Activated CD4-positive, alpha-beta T cell treated with anti-CD3 and anti-CD28 coated beads, Interleukin-2, amount 10 ng/mL, durations not matched to agents 7 days and 5 days (primary cell): ENCODE measurements at regions not wholly inside any gene's neighbourhood (a gene's known extent, or its start where the extent isn't known, plus 50 kb on each side); places are given as distances from the start of the nearest gene placed in this dataset.
"Not testable (repeated sequence)": the region's sequence is repeated elsewhere in the genome, so short reads cannot be mapped to it uniquely, and the experiment has no call there.

Experiments
- CTCF ChIA-PET: fragments of 350-600 bp; sonication (Branson Sonifier 250); formaldehyde crosslinking; loops from one replicate; lab custom pipeline; 2021; ENCODE audit warnings: antibody characterized with exemption; lab: Charles Lee
- POLR2A ChIA-PET: fragments of 350-600 bp; sonication (Branson Sonifier 250); formaldehyde crosslinking; loops from one replicate; lab custom pipeline; 2021; ENCODE audit warnings: antibody characterized with exemption; lab: Charles Lee
- DNase-seq: peaks from one replicate; pipeline ENCODE4 v3.0.0-alpha.2; 2020
- H3K27ac Mint-ChIP-seq: one replicate; pipeline ENCODE4 v1.8.0; 2021; ENCODE audit warnings: mild to moderate bottlenecking, moderate library complexity, mixed read lengths
- H3K27me3 Mint-ChIP-seq: one replicate; pipeline ENCODE4 v1.8.0; 2021; ENCODE audit warnings: mixed read lengths
- H3K36me3 Mint-ChIP-seq: one replicate; pipeline ENCODE4 v1.8.0; 2021; ENCODE audit warnings: low read depth, mixed read lengths
- H3K4me1 Mint-ChIP-seq: one replicate; pipeline ENCODE4 v1.8.0; 2021; ENCODE audit warnings: mixed read lengths
- H3K4me3 Mint-ChIP-seq: one replicate; pipeline ENCODE4 v1.8.0; 2021; ENCODE audit warnings: mild to moderate bottlenecking, moderate library complexity, mixed read lengths
- H3K9me3 Mint-ChIP-seq: one replicate; pipeline ENCODE4 v1.8.0; 2021; ENCODE audit warnings: mixed read lengths

- Mint-ChIP-seq H3K36me3 (peaks cover 3% of the 10 kb centered on the region), H3K4me1 (peaks cover 7% of the 10 kb centered on the region)
Measured at GRCh38 chr20:26208296-26209091, 511.8 kb upstream of the ZNF337 start.

GRCh38 chr20:26207967-26208295 lies 511.3 kb upstream of the ZNF337 start:
- H3K36me3 Mint-ChIP-seq, CTCF ChIA-PET, POLR2A ChIA-PET, H3K9me3 Mint-ChIP-seq, H3K4me1 Mint-ChIP-seq, DNase-seq: not testable (repeated sequence)
- Mint-ChIP-seq H3K4me3 (peak overlapping the region; percentile 37), H3K27me3 (peaks cover 21% of the 10 kb centered on the region), H3K27ac (peak overlapping the region; percentile 58)

More at GRCh38 chr20:26208296-26209091, 511.8 kb upstream of the ZNF337 start:
- peak; percentile 16 for DNase-seq
- Mint-ChIP-seq H3K9me3 (peaks cover 2% of the 10 kb centered on the region), H3K27ac (no peak overlapping the region), H3K27me3 (peaks cover 21% of the 10 kb centered on the region), H3K4me3 (no peak overlapping the region)
- ChIA-PET CTCF (no interaction called here), POLR2A (no interaction called here)

- no peak for DNase-seq
- Mint-ChIP-seq H3K9me3 (peaks cover 6% of the 10 kb centered on the region), H3K4me3 (peak overlapping the region; percentile 37), H3K27ac (peak overlapping the region; percentile 58), H3K36me3 (peaks cover 3% of the 10 kb centered on the region), H3K27me3 (peaks cover 21% of the 10 kb centered on the region), H3K4me1 (peaks cover 7% of the 10 kb centered on the region)
- POLR2A ChIA-PET = no interaction called here
- CTCF ChIA-PET = no interaction called here
Measured at GRCh38 chr20:26207237-26207966, 510.7 kb upstream of the ZNF337 start.

GRCh38 chr20:26205350-26205749 lies 508.7 kb upstream of the ZNF337 start:
- no peak for DNase-seq
- peaks cover 16% of the 10 kb centered on the region for H3K9me3 Mint-ChIP-seq
- H3K4me1 Mint-ChIP-seq = peaks cover 7% of the 10 kb centered on the region
- peaks cover 3% of the 10 kb centered on the region for H3K36me3 Mint-ChIP-seq
- H3K27ac Mint-ChIP-seq = no peak overlapping the region
- no peak overlapping the region for H3K4me3 Mint-ChIP-seq
- peaks cover 21% of the 10 kb centered on the region for H3K27me3 Mint-ChIP-seq
- POLR2A ChIA-PET = no interaction called here
- CTCF ChIA-PET = interaction anchor here (0.9 kb wide), 1 partner anchor 13 kb away, joined by 3 read pairs; no protein-coding TSS in a partner anchor

GRCh38 chr20:26201026-26201425 lies 504.4 kb upstream of the ZNF337 start:
- not testable (repeated sequence) for H3K36me3 Mint-ChIP-seq

GRCh38 chr20:26187329-26187728 lies 490.7 kb upstream of the ZNF337 start:
- CTCF ChIA-PET, H3K9me3 Mint-ChIP-seq, H3K36me3 Mint-ChIP-seq, DNase-seq, H3K4me3 Mint-ChIP-seq, H3K27me3 Mint-ChIP-seq, POLR2A ChIA-PET, H3K4me1 Mint-ChIP-seq: not testable (repeated sequence)
- peak overlapping the region; percentile 9 for H3K27ac Mint-ChIP-seq

More at GRCh38 chr20:26201026-26201425, 504.4 kb upstream of the ZNF337 start:
- H3K4me1 Mint-ChIP-seq, H3K27me3 Mint-ChIP-seq, CTCF ChIA-PET, H3K27ac Mint-ChIP-seq, DNase-seq, POLR2A ChIA-PET, H3K4me3 Mint-ChIP-seq: not testable (repeated sequence)
- peaks cover 18% of the 10 kb centered on the region for H3K9me3 Mint-ChIP-seq

- H3K4me3 Mint-ChIP-seq, H3K27me3 Mint-ChIP-seq, H3K27ac Mint-ChIP-seq, H3K36me3 Mint-ChIP-seq, H3K9me3 Mint-ChIP-seq, DNase-seq, CTCF ChIA-PET, H3K4me1 Mint-ChIP-seq, POLR2A ChIA-PET: not testable (repeated sequence)
Measured at GRCh38 chr20:26183720-26184119, 487.1 kb upstream of the ZNF337 start.

- H3K27me3 Mint-ChIP-seq, CTCF ChIA-PET, H3K4me1 Mint-ChIP-seq, H3K9me3 Mint-ChIP-seq, H3K27ac Mint-ChIP-seq, POLR2A ChIA-PET, H3K4me3 Mint-ChIP-seq, DNase-seq, H3K36me3 Mint-ChIP-seq: not testable (repeated sequence)
Measured at GRCh38 chr20:26181364-26181763, 484.7 kb upstream of the ZNF337 start.

- H3K9me3 Mint-ChIP-seq, POLR2A ChIA-PET, H3K36me3 Mint-ChIP-seq: not testable (repeated sequence)
Measured at GRCh38 chr20:26171875-26172274, 475.2 kb upstream of the ZNF337 start.

GRCh38 chr20:26169506-26169905 lies 472.9 kb upstream of the ZNF337 start:
- no peak overlapping the region for H3K27ac Mint-ChIP-seq
- ChIA-PET POLR2A (no interaction called here), CTCF (no interaction called here)
- peaks cover 2% of the 10 kb centered on the region for H3K27me3 Mint-ChIP-seq
- no peaks in the 10 kb centered on the region for H3K4me1 Mint-ChIP-seq
- no peak overlapping the region for H3K4me3 Mint-ChIP-seq
- no peaks in the 10 kb centered on the region for H3K9me3 Mint-ChIP-seq
- DNase-seq = no peak
- no peaks in the 10 kb centered on the region for H3K36me3 Mint-ChIP-seq

More at GRCh38 chr20:26171875-26172274, 475.2 kb upstream of the ZNF337 start:
- H3K4me3 Mint-ChIP-seq, H3K27me3 Mint-ChIP-seq, DNase-seq, H3K27ac Mint-ChIP-seq, CTCF ChIA-PET, H3K4me1 Mint-ChIP-seq: not testable (repeated sequence)

- Mint-ChIP-seq H3K4me3 (no peak overlapping the region), H3K4me1 (no peaks in the 10 kb centered on the region), H3K36me3 (no peaks in the 10 kb centered on the region), H3K9me3 (no peaks in the 10 kb centered on the region), H3K27ac (no peak overlapping the region), H3K27me3 (peaks cover 2% of the 10 kb centered on the region)
- ChIA-PET CTCF (no interaction called here), POLR2A (no interaction called here)
- no peak for DNase-seq
Measured at GRCh38 chr20:26167499-26167898, 470.8 kb upstream of the ZNF337 start.

GRCh38 chr20:26163890-26164289 lies 467.2 kb upstream of the ZNF337 start:
- no peaks in the 10 kb centered on the region for H3K4me1 Mint-ChIP-seq
- ChIA-PET CTCF (no interaction called here), POLR2A (no interaction called here)
- H3K27ac Mint-ChIP-seq = no peak overlapping the region
- no peaks in the 10 kb centered on the region for H3K36me3 Mint-ChIP-seq
- H3K27me3 Mint-ChIP-seq = peaks cover 1% of the 10 kb centered on the region
- no peaks in the 10 kb centered on the region for H3K9me3 Mint-ChIP-seq
- DNase-seq = no peak
- H3K4me3 Mint-ChIP-seq = no peak overlapping the region

GRCh38 chr20:26163151-26163550 lies 466.5 kb upstream of the ZNF337 start:
- H3K27ac Mint-ChIP-seq, H3K9me3 Mint-ChIP-seq, H3K36me3 Mint-ChIP-seq, H3K4me1 Mint-ChIP-seq, H3K27me3 Mint-ChIP-seq, CTCF ChIA-PET, DNase-seq, POLR2A ChIA-PET, H3K4me3 Mint-ChIP-seq: not testable (repeated sequence)
